SK-N-SH (cell line): ENCODE measurements at regions not wholly inside any gene's neighbourhood (a gene's known extent, or its start where the extent isn't known, plus 50 kb on each side); places are given as distances from the start of the nearest gene placed in this dataset.

ENCODE experiments used
- CTCF ChIP-seq: fragments of 200-600 bp; sonication (generic); IDR thresholded peaks from 2 replicates; pipeline ENCODE4 v1.6.1; 2017; ENCODE audit warnings: antibody characterized with exemption, mild to moderate bottlenecking, moderate library complexity
- EP300 ChIP-seq, 2 experiments: IDR thresholded peaks; 2 replicates each; pipeline versions ENCODE4 v1.4.0 to v1.6.1; 2012; ENCODE audit warnings: borderline replicate concordance in 1 of 2, low read depth in 1 of 2, low read length in 1 of 2
- EZH2phosphoT487 ChIP-seq: fragments of 200-600 bp; sonication (generic); IDR thresholded peaks from 2 replicates; pipeline ENCODE4 v1.6.1; 2017; ENCODE audit warnings: low read depth, mixed run types, mild to moderate bottlenecking, antibody characterized with exemption, moderate library complexity, borderline replicate concordance
- MXI1 ChIP-seq: IDR thresholded peaks from 2 replicates; pipeline ENCODE4 v1.6.1; 2012; ENCODE audit warnings: mild to moderate bottlenecking, low read depth, low read length, improper control_type of control experiment
- NRF1 ChIP-seq: IDR thresholded peaks from 2 replicates; pipeline ENCODE4 v1.6.1; 2012; ENCODE audit warnings: low read depth, mild to moderate bottlenecking, low read length
- RAD21 ChIP-seq: IDR thresholded peaks from 2 replicates; pipeline ENCODE4 v1.6.1; 2012; ENCODE audit warnings: mild to moderate bottlenecking, low read length
- REST ChIP-seq: IDR thresholded peaks from 2 replicates; pipeline ENCODE4 v1.6.1; 2012; ENCODE audit warnings: mild to moderate bottlenecking, low read depth, low read length, moderate library complexity
- RFX5 ChIP-seq: IDR thresholded peaks from 2 replicates; pipeline ENCODE4 v1.6.1; 2012; ENCODE audit warnings: mild to moderate bottlenecking, improper control_type of control experiment, low read length
- RXRA ChIP-seq: IDR thresholded peaks from 2 replicates; pipeline ENCODE4 v1.4.0; 2012; ENCODE audit warnings: low read depth, mild to moderate bottlenecking, borderline replicate concordance
- SIN3A ChIP-seq: IDR thresholded peaks from 2 replicates; pipeline ENCODE4 v1.6.1; 2012; ENCODE audit warnings: low read depth, mild to moderate bottlenecking, low read length, moderate library complexity, borderline replicate concordance
- TAF1 ChIP-seq: IDR thresholded peaks from 2 replicates; pipeline ENCODE4 v1.6.1; 2012; ENCODE audit warnings: low read depth, mild to moderate bottlenecking, low read length, moderate library complexity, borderline replicate concordance
- USF2 ChIP-seq: fragments of 150-350 bp; IDR thresholded peaks from 2 replicates; pipeline ENCODE4 v1.6.1; 2017; ENCODE audit warnings: antibody characterized with exemption, low read length, low read depth, borderline replicate concordance

DNA sequence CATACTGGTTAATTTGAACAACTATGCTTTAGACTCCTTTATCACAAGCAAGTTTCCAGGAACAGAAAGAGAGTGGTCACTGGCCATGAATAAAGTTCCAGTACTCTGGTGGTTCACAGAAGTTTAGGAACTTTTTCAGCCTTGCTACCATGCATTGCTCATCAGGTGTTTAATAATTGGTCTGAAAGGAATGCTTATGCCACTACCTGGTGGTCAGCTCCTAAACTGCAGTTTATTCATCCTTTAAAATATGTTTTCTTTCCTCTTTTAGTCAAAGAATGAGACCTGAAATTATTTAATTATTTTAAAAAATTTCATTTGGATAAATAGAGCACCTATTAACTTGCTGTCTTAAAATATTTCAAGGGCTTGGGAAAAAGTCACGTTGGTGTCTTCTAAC, 260.1 kb upstream of the OR4E1 start:
- no peak for TF ChIP-seq REST
- TF ChIP-seq CTCF = peak; percentile 22; the same call in 1 of the 2 replicates
- TF ChIP-seq EP300 (IDR thresholded peaks at IDR 0.05; ENCODE audit: borderline replicate concordance in 1 of 2, low read depth in 1 of 2, low read length in 1 of 2) = no peak
- TF ChIP-seq RXRA = no peak
- no peak for TF ChIP-seq RFX5
- no peak for TF ChIP-seq SIN3A
- no peak for TF ChIP-seq TAF1
- no peak for TF ChIP-seq EZH2phosphoT487
- TF ChIP-seq RAD21 = no peak
- TF ChIP-seq NRF1 = no peak
- no peak for TF ChIP-seq MXI1
- TF ChIP-seq USF2 = no peak
